Urinary bladder (tissue), 3 donors: ENCODE measurements at regions not wholly inside any gene's neighbourhood (a gene's known extent, or its start where the extent isn't known, plus 50 kb on each side); places are given as distances from the start of the nearest gene placed in this dataset.

Source experiments
- DNase-seq: peaks from one replicate; pipeline ENCODE4 v3.0.0-alpha.2; 2015; ENCODE audit errors: extremely low spot score
- H3K27ac ChIP-seq: one replicate; pipeline ENCODE4 v1.5.1; 2013; ENCODE audit warnings: low read depth, mild to moderate bottlenecking, moderate library complexity
- H3K36me3 ChIP-seq: one replicate; pipeline ENCODE4 v1.6.1; 2013; ENCODE audit warnings: mild to moderate bottlenecking, moderate library complexity; ENCODE audit not compliant: insufficient read depth
- H3K4me1 ChIP-seq: one replicate; pipeline ENCODE4 v1.6.1; 2013; ENCODE audit warnings: mild to moderate bottlenecking, moderate library complexity; ENCODE audit not compliant: insufficient read depth
- H3K4me3 ChIP-seq: one replicate; pipeline ENCODE4 v1.5.1; 2013; ENCODE audit warnings: low read depth, low read length
- WGBS: extraction: QIAGEN DNeasy Blood & Tissue Kit; methylation state at CpG from one replicate; pipeline ENCODE4 v1.1.7; 2013; 5-methylcytosine and 5-hydroxymethylcytosine counted together
- donor health status: healthy with polysubstance abuse.
- donor health status: healthy.

- no peak for DNase-seq
- H3K4me3 ChIP-seq = no peak overlapping the region
- no peaks in the 10 kb centered on the region for H3K36me3 ChIP-seq
- H3K27ac ChIP-seq = no peak overlapping the region
- WGBS = 57% methylated on average over 4 of the region's 4 CpGs
- no peaks in the 10 kb centered on the region for H3K4me1 ChIP-seq
These were observed 302.0 kb downstream of the KLF12 start for GRCh38 chr13:73832128-73832588.

GRCh38 chr13:73829416-73829815 is 304.8 kb downstream of the KLF12 start:
- H3K4me1 ChIP-seq = no peaks in the 10 kb centered on the region
- no peaks in the 10 kb centered on the region for H3K36me3 ChIP-seq
- DNase-seq = no peak
- H3K4me3 ChIP-seq = no peak overlapping the region
- 95% methylated on average over 1 of the region's 1 CpG for WGBS
- H3K27ac ChIP-seq = no peak overlapping the region

GRCh38 chr13:73828811-73829210 is 305.4 kb downstream of the KLF12 start:
- Histone ChIP-seq H3K4me1 (no peaks in the 10 kb centered on the region), H3K36me3 (no peaks in the 10 kb centered on the region), H3K27ac (no peak overlapping the region), H3K4me3 (no peak overlapping the region)
- no peak for DNase-seq
- 89% methylated on average over 4 of the region's 4 CpGs for WGBS

GRCh38 chr13:73827434-73827833 is 306.8 kb downstream of the KLF12 start:
- H3K36me3 ChIP-seq = no peaks in the 10 kb centered on the region
- H3K4me1 ChIP-seq = no peaks in the 10 kb centered on the region
- 98% methylated on average over 3 of the region's 3 CpGs for WGBS
- DNase-seq = no peak
- H3K27ac ChIP-seq = no peak overlapping the region
- no peak overlapping the region for H3K4me3 ChIP-seq

GRCh38 chr13:73825143-73825542 is 309.1 kb downstream of the KLF12 start:
- H3K4me1 ChIP-seq = no peaks in the 10 kb centered on the region
- DNase-seq = no peak
- WGBS = 92% methylated on average over 3 of the region's 3 CpGs
- H3K27ac ChIP-seq = no peak overlapping the region
- H3K4me3 ChIP-seq = no peak overlapping the region
- no peaks in the 10 kb centered on the region for H3K36me3 ChIP-seq

GRCh38 chr13:73822668-73823592 is 311.3 kb downstream of the KLF12 start:
- WGBS = 86% methylated on average over 6 of the region's 6 CpGs
- no peak for DNase-seq

GRCh38 chr13:73820688-73821087 is 313.5 kb downstream of the KLF12 start:
- H3K4me1 ChIP-seq = no peaks in the 10 kb centered on the region
- no peaks in the 10 kb centered on the region for H3K36me3 ChIP-seq
- H3K27ac ChIP-seq = no peak overlapping the region
- DNase-seq = no peak
- H3K4me3 ChIP-seq = no peak overlapping the region
- WGBS = 98% methylated on average over 2 of the region's 2 CpGs

More at GRCh38 chr13:73822668-73823592, 311.3 kb downstream of the KLF12 start:
- Histone ChIP-seq H3K4me3 (no peak overlapping the region), H3K27ac (no peak overlapping the region), H3K36me3 (no peaks in the 10 kb centered on the region), H3K4me1 (no peaks in the 10 kb centered on the region)

GRCh38 chr13:73820285-73820684 is 313.9 kb downstream of the KLF12 start:
- Histone ChIP-seq H3K4me3 (no peak overlapping the region), H3K4me1 (no peaks in the 10 kb centered on the region), H3K36me3 (no peaks in the 10 kb centered on the region), H3K27ac (no peak overlapping the region)
- DNase-seq = no peak
- WGBS = 92% methylated on average over 3 of the region's 3 CpGs

- DNase-seq = no peak
- H3K36me3 ChIP-seq = no peaks in the 10 kb centered on the region
- no peak overlapping the region for H3K27ac ChIP-seq
- no peak overlapping the region for H3K4me3 ChIP-seq
- H3K4me1 ChIP-seq = no peaks in the 10 kb centered on the region
These were observed 314.5 kb downstream of the KLF12 start for GRCh38 chr13:73819711-73820110.

- WGBS = over 99% methylated on average over 2 of the region's 2 CpGs
- no peak overlapping the region for H3K27ac ChIP-seq
- no peaks in the 10 kb centered on the region for H3K4me1 ChIP-seq
- no peaks in the 10 kb centered on the region for H3K36me3 ChIP-seq
- no peak overlapping the region for H3K4me3 ChIP-seq
- no peak for DNase-seq
These were observed 317.5 kb downstream of the KLF12 start for GRCh38 chr13:73816702-73817101.

- DNase-seq = no peak
- Histone ChIP-seq H3K27ac (no peak overlapping the region), H3K4me3 (no peak overlapping the region), H3K4me1 (no peaks in the 10 kb centered on the region), H3K36me3 (no peaks in the 10 kb centered on the region)
These were observed 318.4 kb downstream of the KLF12 start for GRCh38 chr13:73815796-73816195.

- DNase-seq = no peak
- 64% methylated on average over 1 of the region's 1 CpG for WGBS
These were observed 323.6 kb downstream of the KLF12 start for GRCh38 chr13:73810647-73811046.

GRCh38 chr13:73809561-73809960 is 324.6 kb downstream of the KLF12 start:
- H3K4me1 ChIP-seq = no peaks in the 10 kb centered on the region
- 55% methylated on average over 1 of the region's 1 CpG for WGBS
- H3K4me3 ChIP-seq = no peak overlapping the region
- DNase-seq = no peak
- H3K36me3 ChIP-seq = no peaks in the 10 kb centered on the region
- H3K27ac ChIP-seq = no peak overlapping the region

More at GRCh38 chr13:73810647-73811046, 323.6 kb downstream of the KLF12 start:
- Histone ChIP-seq H3K4me1 (no peaks in the 10 kb centered on the region), H3K27ac (no peak overlapping the region), H3K36me3 (no peaks in the 10 kb centered on the region), H3K4me3 (no peak overlapping the region)

GRCh38 chr13:73808318-73808717 is 325.9 kb downstream of the KLF12 start:
- Histone ChIP-seq H3K4me1 (no peaks in the 10 kb centered on the region), H3K4me3 (no peak overlapping the region), H3K27ac (no peak overlapping the region), H3K36me3 (no peaks in the 10 kb centered on the region)
- no peak for DNase-seq
- 80% methylated on average over 5 of the region's 5 CpGs for WGBS
